Endodermal cell (in vitro differentiated cells): ENCODE measurements at regions not wholly inside any gene's neighbourhood (a gene's known extent, or its start where the extent isn't known, plus 50 kb on each side); places are given as distances from the start of the nearest gene placed in this dataset.

ENCODE experiments used
- DNase-seq: peaks from one replicate; pipeline ENCODE4 v3.0.0-alpha.2; 2017
- H3K27ac ChIP-seq: 2 replicates; pipeline ENCODE4 v1.5.1; 2013; ENCODE audit warnings: mild to moderate bottlenecking, low read depth, low read length, moderate library complexity
- H3K27me3 ChIP-seq: 2 replicates; pipeline ENCODE4 v1.6.1; 2013; ENCODE audit warnings: mild to moderate bottlenecking, low read length, moderate library complexity; ENCODE audit not compliant: insufficient read depth, control insufficient read depth, poor library complexity, severe bottlenecking
- H3K36me3 ChIP-seq: 2 replicates; pipeline ENCODE4 v1.7.0; 2013; ENCODE audit warnings: mild to moderate bottlenecking, low read length, moderate library complexity; ENCODE audit not compliant: control insufficient read depth, insufficient read depth
- H3K4me1 ChIP-seq: one replicate; pipeline ENCODE4 v1.7.0; 2013; ENCODE audit warnings: low read length; ENCODE audit not compliant: control insufficient read depth, insufficient read depth
- H3K4me3 ChIP-seq: 2 replicates; pipeline ENCODE4 v1.5.1; 2013; ENCODE audit warnings: mild to moderate bottlenecking, low read length, moderate library complexity
- H3K9ac ChIP-seq: 2 replicates; pipeline ENCODE4 v1.6.1; 2013; ENCODE audit warnings: mild to moderate bottlenecking, low read length, moderate library complexity; ENCODE audit not compliant: poor library complexity, severe bottlenecking; ENCODE audit errors: extremely low read depth
- H3K9me3 ChIP-seq: 2 replicates; pipeline ENCODE4 v1.6.1; 2013; ENCODE audit warnings: mild to moderate bottlenecking, low read length, moderate library complexity; ENCODE audit not compliant: control insufficient read depth
- H3K27ac Mint-ChIP-seq: 2 replicates; pipeline ENCODE4 v1.8.0; 2020; ENCODE audit warnings: mixed read lengths
- H3K27me3 Mint-ChIP-seq: 2 replicates; pipeline ENCODE4 v1.8.0; 2021; ENCODE audit warnings: mild to moderate bottlenecking, mixed read lengths; ENCODE audit not compliant: insufficient read depth
- H3K36me3 Mint-ChIP-seq: 2 replicates; pipeline ENCODE4 v1.8.0; 2020; ENCODE audit warnings: low read depth, mixed read lengths
- H3K4me1 Mint-ChIP-seq: 2 replicates; pipeline ENCODE4 v1.8.0; 2020; ENCODE audit warnings: mixed read lengths
- H3K4me3 Mint-ChIP-seq: 2 replicates; pipeline ENCODE4 v1.8.0; 2020; ENCODE audit warnings: mild to moderate bottlenecking, moderate library complexity, mixed read lengths
- H3K9me3 Mint-ChIP-seq: 2 replicates; pipeline ENCODE4 v1.8.0; 2020; ENCODE audit warnings: mild to moderate bottlenecking, mixed read lengths
- WGBS, 2 experiments: methylation state at CpG; one replicate each; pipeline versions ENCODE4 v1.1.5 to v1.1.7; 2013; ENCODE audit warnings: missing lambda C conversion rate in 2 of 2, mixed read lengths in 1 of 2; ENCODE audit not compliant: insufficient coverage in 1 of 2, insufficient read length in 1 of 2; 5-methylcytosine and 5-hydroxymethylcytosine counted together
- TF ChIP-seq, protein P1 (sequence below): fragments of 200-600 bp; sonication (generic); conservative IDR thresholded peaks from 2 replicates; pipeline ENCODE4 v1.5.0; 2021; ENCODE audit warnings: antibody characterized with exemption, mild to moderate bottlenecking

DNA sequence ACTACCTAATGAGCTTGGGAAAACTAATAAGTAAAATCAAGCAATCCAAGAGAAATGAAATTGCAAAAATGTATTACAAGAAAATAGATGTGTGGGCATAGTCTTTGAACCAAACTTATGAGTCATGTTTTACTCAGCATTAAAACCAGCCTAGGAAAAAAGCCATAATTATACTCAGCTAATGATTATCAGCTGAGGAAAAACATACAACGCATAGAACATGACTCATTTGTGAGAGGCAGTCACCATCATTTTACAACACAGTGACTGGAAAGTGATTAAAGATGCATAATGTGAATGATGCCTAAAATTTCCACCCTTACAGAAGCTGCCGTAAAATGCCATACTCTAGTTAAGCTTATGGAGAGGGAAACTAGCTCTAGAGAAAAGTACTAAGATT lies 238.0 kb upstream of the EOMES start:
- Histone ChIP-seq H3K9ac (no peak overlapping the region), H3K4me3 (no peak overlapping the region), H3K36me3 (no peaks in the 10 kb centered on the region), H3K9me3 (peaks cover 6% of the 10 kb centered on the region), H3K27ac (no peak overlapping the region), H3K27me3 (no peaks in the 10 kb centered on the region), H3K4me1 (peaks cover 2% of the 10 kb centered on the region)
- Mint-ChIP-seq H3K36me3 (no peaks in the 10 kb centered on the region), H3K27ac (no peak overlapping the region), H3K4me1 (peaks cover 11% of the 10 kb centered on the region), H3K27me3 (no peaks in the 10 kb centered on the region), H3K9me3 (no peaks in the 10 kb centered on the region), H3K4me3 (no peak overlapping the region)
- no peak for DNase-seq
- WGBS, 2 experiments, result 96% methylated on average over 2 of the region's 2 CpGs; no CpG with 5 or more reads in 1 of the 2 experiments
- TF ChIP-seq, protein P1, sequence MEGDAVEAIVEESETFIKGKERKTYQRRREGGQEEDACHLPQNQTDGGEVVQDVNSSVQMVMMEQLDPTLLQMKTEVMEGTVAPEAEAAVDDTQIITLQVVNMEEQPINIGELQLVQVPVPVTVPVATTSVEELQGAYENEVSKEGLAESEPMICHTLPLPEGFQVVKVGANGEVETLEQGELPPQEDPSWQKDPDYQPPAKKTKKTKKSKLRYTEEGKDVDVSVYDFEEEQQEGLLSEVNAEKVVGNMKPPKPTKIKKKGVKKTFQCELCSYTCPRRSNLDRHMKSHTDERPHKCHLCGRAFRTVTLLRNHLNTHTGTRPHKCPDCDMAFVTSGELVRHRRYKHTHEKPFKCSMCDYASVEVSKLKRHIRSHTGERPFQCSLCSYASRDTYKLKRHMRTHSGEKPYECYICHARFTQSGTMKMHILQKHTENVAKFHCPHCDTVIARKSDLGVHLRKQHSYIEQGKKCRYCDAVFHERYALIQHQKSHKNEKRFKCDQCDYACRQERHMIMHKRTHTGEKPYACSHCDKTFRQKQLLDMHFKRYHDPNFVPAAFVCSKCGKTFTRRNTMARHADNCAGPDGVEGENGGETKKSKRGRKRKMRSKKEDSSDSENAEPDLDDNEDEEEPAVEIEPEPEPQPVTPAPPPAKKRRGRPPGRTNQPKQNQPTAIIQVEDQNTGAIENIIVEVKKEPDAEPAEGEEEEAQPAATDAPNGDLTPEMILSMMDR, result no peak

- no peak overlapping the region for H3K4me3 ChIP-seq
- WGBS, 2 experiments, result 90 to 100% methylated on average over 3 of the region's 3 CpGs
- no peak for DNase-seq
- H3K9me3 Mint-ChIP-seq, result peaks cover 3% of the 10 kb centered on the region
- H3K36me3 Mint-ChIP-seq, result peaks cover 3% of the 10 kb centered on the region
- H3K27me3 ChIP-seq, result no peaks in the 10 kb centered on the region
- peaks cover 7% of the 10 kb centered on the region for H3K4me1 ChIP-seq
- peaks cover 11% of the 10 kb centered on the region for H3K9me3 ChIP-seq
- H3K27ac Mint-ChIP-seq, result no peak overlapping the region
- H3K4me1 Mint-ChIP-seq, result peaks cover 14% of the 10 kb centered on the region
- no peak overlapping the region for H3K4me3 Mint-ChIP-seq
- no peaks in the 10 kb centered on the region for H3K27me3 Mint-ChIP-seq
- H3K36me3 ChIP-seq, result no peaks in the 10 kb centered on the region
- H3K27ac ChIP-seq, result no peak overlapping the region
- H3K9ac ChIP-seq, result no peak overlapping the region
- TF ChIP-seq, protein P1, result no peak
Measured at GRCh38 chr3:27963519-27963918, 241.4 kb upstream of the EOMES start.

GRCh38 chr3:27971600-27971999 lies 249.5 kb upstream of the EOMES start:
- H3K9me3 Mint-ChIP-seq, result no peaks in the 10 kb centered on the region
- no peaks in the 10 kb centered on the region for H3K36me3 ChIP-seq
- H3K27ac Mint-ChIP-seq, result no peak overlapping the region

More at GRCh38 chr3:27971600-27971999, 249.5 kb upstream of the EOMES start:
- TF ChIP-seq, protein P1, result no peak
- H3K4me1 ChIP-seq, result peaks cover 5% of the 10 kb centered on the region
- peaks cover 10% of the 10 kb centered on the region for H3K9me3 ChIP-seq
- no peak overlapping the region for H3K27ac ChIP-seq
- Mint-ChIP-seq H3K4me1 (peaks cover 14% of the 10 kb centered on the region), H3K36me3 (peaks cover under 1% of the 10 kb centered on the region), H3K27me3 (no peaks in the 10 kb centered on the region), H3K4me3 (no peak overlapping the region)
- H3K27me3 ChIP-seq, result no peaks in the 10 kb centered on the region
- no peak overlapping the region for H3K4me3 ChIP-seq
- no peak overlapping the region for H3K9ac ChIP-seq
- 71 to 79% methylated on average over 3 to 5 of the region's 5 CpGs for WGBS, 2 experiments
- DNase-seq, result peak; percentile 50
